Endodermal cell (in vitro differentiated cells): ENCODE measurements at regions not wholly inside any gene's neighbourhood (a gene's known extent, or its start where the extent isn't known, plus 50 kb on each side); places are given as distances from the start of the nearest gene placed in this dataset.

Source experiments
- DNase-seq: peaks from one replicate; pipeline ENCODE4 v3.0.0-alpha.2; 2017
- H3K27ac ChIP-seq: 2 replicates; pipeline ENCODE4 v1.5.1; 2013; ENCODE audit warnings: mild to moderate bottlenecking, low read depth, low read length, moderate library complexity
- H3K27me3 ChIP-seq: 2 replicates; pipeline ENCODE4 v1.6.1; 2013; ENCODE audit warnings: mild to moderate bottlenecking, low read length, moderate library complexity; ENCODE audit not compliant: insufficient read depth, control insufficient read depth, poor library complexity, severe bottlenecking
- H3K36me3 ChIP-seq: 2 replicates; pipeline ENCODE4 v1.7.0; 2013; ENCODE audit warnings: mild to moderate bottlenecking, low read length, moderate library complexity; ENCODE audit not compliant: control insufficient read depth, insufficient read depth
- H3K4me1 ChIP-seq: one replicate; pipeline ENCODE4 v1.7.0; 2013; ENCODE audit warnings: low read length; ENCODE audit not compliant: control insufficient read depth, insufficient read depth
- H3K4me3 ChIP-seq: 2 replicates; pipeline ENCODE4 v1.5.1; 2013; ENCODE audit warnings: mild to moderate bottlenecking, low read length, moderate library complexity
- H3K9ac ChIP-seq: 2 replicates; pipeline ENCODE4 v1.6.1; 2013; ENCODE audit warnings: mild to moderate bottlenecking, low read length, moderate library complexity; ENCODE audit not compliant: poor library complexity, severe bottlenecking; ENCODE audit errors: extremely low read depth
- H3K9me3 ChIP-seq: 2 replicates; pipeline ENCODE4 v1.6.1; 2013; ENCODE audit warnings: mild to moderate bottlenecking, low read length, moderate library complexity; ENCODE audit not compliant: control insufficient read depth
- H3K27ac Mint-ChIP-seq: 2 replicates; pipeline ENCODE4 v1.8.0; 2020; ENCODE audit warnings: mixed read lengths
- H3K27me3 Mint-ChIP-seq: 2 replicates; pipeline ENCODE4 v1.8.0; 2021; ENCODE audit warnings: mild to moderate bottlenecking, mixed read lengths; ENCODE audit not compliant: insufficient read depth
- H3K36me3 Mint-ChIP-seq: 2 replicates; pipeline ENCODE4 v1.8.0; 2020; ENCODE audit warnings: low read depth, mixed read lengths
- H3K4me1 Mint-ChIP-seq: 2 replicates; pipeline ENCODE4 v1.8.0; 2020; ENCODE audit warnings: mixed read lengths
- H3K4me3 Mint-ChIP-seq: 2 replicates; pipeline ENCODE4 v1.8.0; 2020; ENCODE audit warnings: mild to moderate bottlenecking, moderate library complexity, mixed read lengths
- H3K9me3 Mint-ChIP-seq: 2 replicates; pipeline ENCODE4 v1.8.0; 2020; ENCODE audit warnings: mild to moderate bottlenecking, mixed read lengths
- CTCF ChIP-seq: fragments of 200-600 bp; sonication (generic); conservative IDR thresholded peaks from 2 replicates; pipeline ENCODE4 v1.5.0; 2021; ENCODE audit warnings: antibody characterized with exemption, mild to moderate bottlenecking
- WGBS, 2 experiments: methylation state at CpG; one replicate each; pipeline versions ENCODE4 v1.1.5 to v1.1.7; 2013; ENCODE audit warnings: missing lambda C conversion rate in 2 of 2, mixed read lengths in 1 of 2; ENCODE audit not compliant: insufficient coverage in 1 of 2, insufficient read length in 1 of 2; 5-methylcytosine and 5-hydroxymethylcytosine counted together

DNA sequence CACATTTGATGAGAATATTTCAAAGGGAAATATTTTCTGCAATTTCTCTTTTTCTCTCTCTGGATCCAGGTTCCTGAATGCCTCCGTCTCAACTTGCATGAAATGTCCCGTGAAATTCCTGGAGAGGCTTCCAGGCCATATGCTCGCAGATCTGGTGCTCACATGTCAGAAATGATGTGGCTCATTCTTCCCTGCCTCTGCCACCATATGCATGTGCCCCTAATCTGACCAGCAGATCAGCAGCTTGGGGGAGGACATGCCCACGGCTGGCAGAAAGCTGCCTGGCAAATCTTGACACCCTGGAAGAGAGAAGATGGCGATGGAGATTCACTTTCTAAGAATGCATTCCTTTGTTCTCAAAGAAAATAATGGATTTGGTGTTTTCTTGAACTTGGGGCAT lies 490.7 kb downstream of the RPS24 start:
- WGBS, 2 experiments, result 95 to 98% methylated on average over 5 of the region's 5 CpGs
- Histone ChIP-seq H3K4me1 (no peaks in the 10 kb centered on the region), H3K9me3 (peaks cover 7% of the 10 kb centered on the region), H3K36me3 (no peaks in the 10 kb centered on the region), H3K27ac (no peak overlapping the region), H3K4me3 (no peak overlapping the region), H3K27me3 (no peaks in the 10 kb centered on the region), H3K9ac (no peak overlapping the region)
- H3K4me3 Mint-ChIP-seq, result no peak overlapping the region
- TF ChIP-seq CTCF, result no peak
- H3K27ac Mint-ChIP-seq, result no peak overlapping the region
- DNase-seq, result peak; percentile 38
- H3K27me3 Mint-ChIP-seq, result no peaks in the 10 kb centered on the region
- H3K9me3 Mint-ChIP-seq, result no peaks in the 10 kb centered on the region
- H3K4me1 Mint-ChIP-seq, result peaks cover 4% of the 10 kb centered on the region
- no peaks in the 10 kb centered on the region for H3K36me3 Mint-ChIP-seq

DNA sequence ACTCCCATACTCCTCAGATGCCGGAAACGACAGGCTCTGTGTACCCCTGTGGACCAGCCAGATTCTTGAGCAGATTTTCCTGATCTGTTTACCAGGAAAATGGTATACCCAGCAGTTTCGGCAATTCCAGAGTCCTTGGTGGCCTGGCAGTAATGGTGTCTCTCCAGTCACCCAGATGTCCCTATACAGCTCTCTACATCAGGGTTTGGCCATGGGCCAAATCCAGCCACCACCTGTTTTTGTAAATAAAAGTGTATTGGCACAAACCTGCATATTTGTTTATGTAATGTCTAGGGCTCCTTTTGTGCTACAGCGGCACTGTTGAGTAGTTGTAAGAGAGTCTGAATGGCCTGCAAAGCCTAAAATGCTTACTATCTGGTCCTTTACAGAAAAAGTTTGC lies 491.3 kb downstream of the RPS24 start:
- Histone ChIP-seq H3K9ac (no peak overlapping the region), H3K27me3 (no peaks in the 10 kb centered on the region), H3K9me3 (peaks cover 7% of the 10 kb centered on the region), H3K4me3 (no peak overlapping the region), H3K36me3 (no peaks in the 10 kb centered on the region), H3K27ac (no peak overlapping the region), H3K4me1 (no peaks in the 10 kb centered on the region)
- DNase-seq, result no peak
- WGBS, 2 experiments, result 91 to 93% methylated on average over 4 of the region's 4 CpGs
- H3K27me3 Mint-ChIP-seq, result no peaks in the 10 kb centered on the region
- H3K4me1 Mint-ChIP-seq, result peaks cover 4% of the 10 kb centered on the region
- no peaks in the 10 kb centered on the region for H3K36me3 Mint-ChIP-seq
- H3K4me3 Mint-ChIP-seq, result no peak overlapping the region
- no peak for TF ChIP-seq CTCF
- no peak overlapping the region for H3K27ac Mint-ChIP-seq
- H3K9me3 Mint-ChIP-seq, result no peaks in the 10 kb centered on the region

- Histone ChIP-seq H3K9ac (no peak overlapping the region), H3K4me3 (no peak overlapping the region), H3K36me3 (no peaks in the 10 kb centered on the region), H3K27me3 (no peaks in the 10 kb centered on the region), H3K9me3 (peaks cover 7% of the 10 kb centered on the region), H3K27ac (no peak overlapping the region), H3K4me1 (no peaks in the 10 kb centered on the region)
- H3K27ac Mint-ChIP-seq, result no peak overlapping the region
- WGBS, 2 experiments, result 86 to 96% methylated on average over 3 of the region's 3 CpGs
- H3K27me3 Mint-ChIP-seq, result no peaks in the 10 kb centered on the region
- H3K36me3 Mint-ChIP-seq, result no peaks in the 10 kb centered on the region
- no peak overlapping the region for H3K4me3 Mint-ChIP-seq
- no peak for DNase-seq
- H3K4me1 Mint-ChIP-seq, result no peaks in the 10 kb centered on the region
- TF ChIP-seq CTCF, result no peak
- peaks cover 3% of the 10 kb centered on the region for H3K9me3 Mint-ChIP-seq
Measured at GRCh38 chr10:78526347-78526746, 492.7 kb downstream of the RPS24 start.
